Esophagus squamous epithelium (tissue), 5 donors: ENCODE measurements at regions not wholly inside any gene's neighbourhood (a gene's known extent, or its start where the extent isn't known, plus 50 kb on each side); places are given as distances from the start of the nearest gene placed in this dataset.

Source experiments
- DNase-seq: peaks from one replicate; lab custom pipeline; 2025; lab: John Stamatoyannopoulos, UW
- H3K27ac ChIP-seq, 4 donors: fragments of 200-600 bp; sonication (generic); one replicate each; pipeline ENCODE4 v1.5.1; 2016 to 2019; ENCODE audit warnings: mild to moderate bottlenecking in 1 of 4
- H3K27me3 ChIP-seq, 4 donors: fragments of 200-600 bp; sonication (generic); 1 replicate in 3 of 4; 2 replicates in 1 of 4; pipeline versions ENCODE4 v1.5.1 to v1.6.0; 2017 to 2021; ENCODE audit warnings: antibody characterized with exemption in 1 of 4
- H3K36me3 ChIP-seq, 3 donors: fragments of 200-600 bp; sonication (generic); one replicate each; pipeline ENCODE4 v1.5.1; 2016 to 2019
- H3K4me1 ChIP-seq, 3 donors: fragments of 200-600 bp; sonication (generic); one replicate each; pipeline ENCODE4 v1.5.1; 2017 to 2019
- H3K4me3 ChIP-seq, 4 donors: fragments of 200-600 bp; sonication (generic); 1 replicate in 3 of 4; 2 replicates in 1 of 4; pipeline ENCODE4 v1.5.1; 2016 to 2019; ENCODE audit warnings: mild to moderate bottlenecking in 2 of 4, moderate library complexity in 1 of 4
- H3K9me3 ChIP-seq, 3 donors: fragments of 200-600 bp; sonication (generic); one replicate each; pipeline ENCODE4 v1.5.1; 2016 to 2019
- CTCF ChIP-seq, 6 experiments: fragments of 450-650 bp in 4 of 6; fragments of 200-600 bp in 2 of 6; sonication (generic) in 2 of 6; IDR thresholded peaks; one replicate each; pipeline ENCODE4 v1.5.1; 2016 to 2019; ENCODE audit warnings: antibody characterized with exemption in 6 of 6, mild to moderate bottlenecking in 4 of 6, moderate library complexity in 4 of 6
- POLR2A ChIP-seq, 4 donors: fragments of 450-650 bp; IDR thresholded peaks; one replicate each; pipeline ENCODE4 v1.6.1; 2017; ENCODE audit warnings: antibody characterized with exemption in 4 of 4, mild to moderate bottlenecking in 4 of 4, moderate library complexity in 3 of 4
- WGBS, 2 donors: methylation state at CpG; one replicate each; pipeline ENCODE4 v1.1.5; 2018; 5-methylcytosine and 5-hydroxymethylcytosine counted together
- intact Hi-C: fragments of 100-400 bp; cut with DNase I; formaldehyde crosslinking; loops from one replicate; pipeline ENCODE4 v1.15.0; 2022
- donor health status: DM: yes; HTN: yes; CAD: no.

GRCh38 chr15:70226337-70226980 lies 128.7 kb upstream of the TLE3 start:
- intact Hi-C loops, result no loop called here
- TF ChIP-seq CTCF (IDR thresholded peaks at IDR 0.05), result no peak
- TF ChIP-seq POLR2A (IDR thresholded peaks at IDR 0.05), result no peak
- H3K27me3 ChIP-seq, result no peaks in the 10 kb centered on the region
- WGBS, 2 donors, result 92% methylated on average over 11 to 12 of the region's 12 CpGs
- H3K4me3 ChIP-seq, result no peak overlapping the region
- DNase-seq, result no peak
- H3K27ac ChIP-seq, result no peak overlapping the region
- peaks cover 0 to 8% (median 0%) of the 10 kb centered on the region in 3 donors for H3K9me3 ChIP-seq
- H3K4me1 ChIP-seq, result no peaks in the 10 kb centered on the region
- H3K36me3 ChIP-seq, result no peaks in the 10 kb centered on the region

- WGBS, 2 donors, result 88 to 92% methylated on average over 9 of the region's 9 CpGs
- TF ChIP-seq POLR2A (IDR thresholded peaks at IDR 0.05) (no peak), CTCF (IDR thresholded peaks at IDR 0.05) (no peak)
Measured at GRCh38 chr15:70225416-70225815, 127.7 kb upstream of the TLE3 start.

GRCh38 chr15:70222606-70223005 lies 124.9 kb upstream of the TLE3 start:
- H3K4me3 ChIP-seq, result no peak overlapping the region
- H3K27ac ChIP-seq, result no peak overlapping the region
- no peaks in the 10 kb centered on the region for H3K4me1 ChIP-seq
- TF ChIP-seq CTCF (IDR thresholded peaks at IDR 0.05), result no peak
- TF ChIP-seq POLR2A (IDR thresholded peaks at IDR 0.05), result no peak
- no peak for DNase-seq
- intact Hi-C loops, result no loop called here
- no peaks in the 10 kb centered on the region for H3K9me3 ChIP-seq
- 50 to 52% methylated on average over 2 of the region's 2 CpGs for WGBS, 2 donors
- no peaks in the 10 kb centered on the region for H3K36me3 ChIP-seq
- no peaks in the 10 kb centered on the region for H3K27me3 ChIP-seq

More at GRCh38 chr15:70225416-70225815, 127.7 kb upstream of the TLE3 start:
- H3K4me3 ChIP-seq, result no peak overlapping the region
- H3K36me3 ChIP-seq, result no peaks in the 10 kb centered on the region
- H3K27me3 ChIP-seq, result no peaks in the 10 kb centered on the region
- no peaks in the 10 kb centered on the region for H3K4me1 ChIP-seq
- H3K27ac ChIP-seq, result no peak overlapping the region
- no peak for DNase-seq
- no peaks in the 10 kb centered on the region for H3K9me3 ChIP-seq
- intact Hi-C loops, result no loop called here

- DNase-seq, result no peak
- Histone ChIP-seq H3K9me3 (no peaks in the 10 kb centered on the region), H3K36me3 (no peaks in the 10 kb centered on the region), H3K27me3 (no peaks in the 10 kb centered on the region), H3K27ac (no peak overlapping the region), H3K4me3 (no peak overlapping the region), H3K4me1 (no peaks in the 10 kb centered on the region)
- TF ChIP-seq CTCF (IDR thresholded peaks at IDR 0.05), result no peak
- no peak for TF ChIP-seq POLR2A (IDR thresholded peaks at IDR 0.05)
- WGBS, 2 donors, result 85 to 92% methylated on average over 6 of the region's 6 CpGs
- intact Hi-C loops, result no loop called here
Measured at GRCh38 chr15:70220490-70221096, 122.9 kb upstream of the TLE3 start.

- Histone ChIP-seq H3K9me3 (no peaks in the 10 kb centered on the region), H3K36me3 (no peaks in the 10 kb centered on the region), H3K4me1 (no peaks in the 10 kb centered on the region), H3K27me3 (no peaks in the 10 kb centered on the region), H3K27ac (no peak overlapping the region), H3K4me3 (no peak overlapping the region)
- 83 to 91% methylated on average over 6 of the region's 6 CpGs for WGBS, 2 donors
- intact Hi-C loops, result no loop called here
- TF ChIP-seq CTCF (IDR thresholded peaks at IDR 0.05), result no peak
- no peak for TF ChIP-seq POLR2A (IDR thresholded peaks at IDR 0.05)
- no peak for DNase-seq
Measured at GRCh38 chr15:70219966-70220365, 122.2 kb upstream of the TLE3 start.
